ENCODE measurements at regions not wholly inside any gene's neighbourhood (a gene's known extent, or its start where the extent isn't known, plus 50 kb on each side); places are given as distances from the start of the nearest gene placed in this dataset.

DNA sequence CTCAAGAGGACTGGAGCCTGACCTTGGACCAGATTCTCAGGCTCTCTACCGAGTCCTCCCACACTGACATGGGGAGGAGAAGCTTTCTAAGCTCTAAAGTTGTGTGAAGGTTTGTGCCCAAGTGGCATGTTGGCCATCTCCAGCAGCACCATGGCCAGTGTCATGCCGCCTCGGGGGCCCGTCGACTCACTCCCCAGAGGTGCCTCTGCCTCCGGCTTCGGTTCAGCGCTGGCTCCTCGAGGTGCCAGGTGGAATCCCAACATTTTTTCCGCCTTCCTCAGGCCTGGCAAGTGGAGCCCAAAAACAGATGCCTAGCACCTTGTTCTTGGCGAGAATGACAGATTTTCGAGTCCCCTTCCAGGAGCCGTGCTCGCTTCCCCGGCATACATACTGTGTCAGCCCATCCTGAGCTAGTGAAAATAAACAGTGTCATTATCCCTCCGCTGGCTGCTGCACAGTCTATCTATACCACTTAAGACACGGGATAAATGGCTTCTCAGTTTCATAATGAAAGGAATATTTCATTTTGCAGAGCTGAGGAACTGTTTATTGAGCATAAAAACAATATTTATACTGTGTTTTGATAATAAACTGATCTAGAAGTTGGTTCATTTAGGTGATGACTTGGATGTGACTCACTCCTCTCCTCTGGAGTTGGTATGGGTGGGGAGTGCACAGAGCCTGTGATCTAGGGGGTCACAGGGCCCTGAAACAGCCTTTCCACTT is 328.5 kb upstream of the TLE3 start:
- H3K4me3 Mint-ChIP-seq = no peak overlapping the region
- peaks cover 24% of the 10 kb centered on the region for H3K4me1 Mint-ChIP-seq (ENCODE audit: low read depth)
- H3K36me3 Mint-ChIP-seq (ENCODE audit: insufficient read depth) = no peaks in the 10 kb centered on the region
- H3K9me3 Mint-ChIP-seq = peaks cover 10% of the 10 kb centered on the region
- peak; percentile 52 to 64 for ATAC-seq
- H3K27me3 Mint-ChIP-seq (ENCODE audit: low read depth) = peaks cover 5% of the 10 kb centered on the region
- DNase-seq = no peak

DNA sequence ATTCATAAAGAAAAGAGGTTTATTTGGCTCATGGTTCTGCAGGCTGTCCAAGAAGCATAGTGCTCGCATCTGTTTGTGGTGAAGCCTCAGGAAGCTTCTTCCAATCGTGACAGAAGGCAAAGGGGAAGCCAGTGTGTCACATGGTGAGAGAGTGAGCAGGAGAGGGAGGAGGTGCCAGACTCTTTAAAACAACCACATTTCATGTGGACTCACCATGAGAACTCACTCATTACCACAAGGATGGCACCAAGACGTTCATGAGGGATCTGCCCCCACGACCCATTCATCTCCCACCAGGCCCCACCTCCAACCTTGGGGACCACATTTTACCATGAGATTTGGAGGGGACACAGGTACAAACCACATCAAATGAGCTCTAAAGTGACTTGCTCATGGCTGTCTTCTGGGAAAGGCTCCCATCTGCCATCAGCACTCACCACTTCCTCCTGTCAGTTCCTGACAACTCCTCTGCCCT is 327.3 kb upstream of the TLE3 start:
- H3K36me3 Mint-ChIP-seq (ENCODE audit: insufficient read depth) = no peaks in the 10 kb centered on the region
- peaks cover 24% of the 10 kb centered on the region for H3K4me1 Mint-ChIP-seq (ENCODE audit: low read depth)
- DNase-seq = no peak
- peaks cover 9% of the 10 kb centered on the region for H3K27me3 Mint-ChIP-seq (ENCODE audit: low read depth)
- peak; percentile 74 to 86 for ATAC-seq
- peaks cover 10% of the 10 kb centered on the region for H3K9me3 Mint-ChIP-seq
- no peak overlapping the region for H3K4me3 Mint-ChIP-seq

DNA sequence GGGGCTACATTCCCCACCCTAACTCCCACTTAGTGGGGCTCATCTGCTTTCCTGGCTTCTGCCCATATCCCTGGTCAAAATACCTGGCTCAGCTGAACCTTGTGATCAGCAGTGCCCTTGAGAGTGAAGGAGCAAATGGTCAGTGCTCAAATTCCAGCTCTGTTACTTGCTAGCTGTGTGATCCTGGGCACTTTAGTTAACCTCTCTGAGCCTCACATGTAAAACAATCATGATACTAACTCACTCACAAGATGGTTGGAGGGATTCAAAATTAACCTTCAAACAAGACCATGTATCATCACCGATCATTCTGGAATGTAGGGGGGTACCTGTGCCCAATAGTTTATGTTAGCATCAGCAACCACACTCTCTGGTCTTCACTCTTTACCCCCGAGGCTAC is 325.6 kb upstream of the TLE3 start:
- ATAC-seq (no peak), DNase-seq (no peak)
- Mint-ChIP-seq H3K36me3 (ENCODE audit: insufficient read depth) (no peaks in the 10 kb centered on the region), H3K4me1 (ENCODE audit: low read depth) (peaks cover 24% of the 10 kb centered on the region), H3K4me3 (no peak overlapping the region), H3K27me3 (ENCODE audit: low read depth) (peaks cover 12% of the 10 kb centered on the region), H3K9me3 (peaks cover 3% of the 10 kb centered on the region)

DNA sequence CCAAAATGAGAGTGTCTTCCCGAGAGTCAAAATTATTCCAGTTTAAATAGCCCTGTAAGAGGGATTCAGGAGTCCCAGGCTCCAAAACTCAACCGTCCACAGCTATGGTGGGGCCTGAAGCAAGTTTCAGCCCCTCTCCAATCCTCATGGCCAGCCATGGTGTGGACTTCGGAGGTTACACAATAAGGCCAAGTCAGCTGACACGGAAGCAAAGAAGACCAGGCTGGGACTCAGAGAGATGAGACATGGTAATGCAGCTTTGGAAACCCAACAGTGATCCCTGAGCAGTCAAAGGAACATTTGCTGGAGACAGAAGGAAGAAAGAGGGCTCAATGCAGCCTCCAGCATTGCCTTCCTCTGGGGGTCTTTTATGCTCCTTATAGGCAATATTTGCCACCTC is 324.6 kb upstream of the TLE3 start:
- H3K27me3 Mint-ChIP-seq (ENCODE audit: low read depth) = peaks cover 13% of the 10 kb centered on the region

DNA sequence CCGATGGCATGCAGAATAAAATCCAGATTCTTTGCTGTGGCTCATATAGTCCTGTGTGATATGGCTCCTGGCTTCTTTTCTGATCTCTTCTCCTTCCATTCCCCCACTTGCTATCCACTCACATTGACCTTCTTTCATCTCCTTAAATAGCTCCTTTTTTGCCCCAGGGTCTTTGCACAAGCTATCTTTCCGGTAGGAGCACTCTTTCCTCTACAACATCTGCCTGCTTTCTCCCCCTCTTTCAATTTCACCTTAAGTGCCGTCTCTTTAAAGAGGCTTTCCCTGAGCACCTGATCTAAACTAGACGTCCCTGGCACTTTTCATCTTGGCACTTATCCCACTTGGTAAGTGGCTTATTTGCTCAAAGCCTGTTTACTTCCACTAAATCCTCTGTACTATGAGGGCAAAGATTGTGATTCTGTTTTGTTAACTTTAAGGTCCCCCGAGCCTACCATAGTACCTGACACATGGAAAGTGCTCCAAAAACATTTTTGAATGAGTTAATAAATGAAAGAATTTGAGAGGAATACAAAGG is 323.3 kb upstream of the TLE3 start:
- H3K27me3 Mint-ChIP-seq (ENCODE audit: low read depth) = peaks cover 16% of the 10 kb centered on the region
- ATAC-seq = no peak

More for the DNA sequence above, 324.6 kb upstream of the TLE3 start:
- Mint-ChIP-seq H3K9me3 (no peaks in the 10 kb centered on the region), H3K4me3 (no peak overlapping the region), H3K36me3 (ENCODE audit: insufficient read depth) (no peaks in the 10 kb centered on the region), H3K4me1 (ENCODE audit: low read depth) (peaks cover 24% of the 10 kb centered on the region)
- DNase-seq = no peak
- ATAC-seq = no peak

DNA sequence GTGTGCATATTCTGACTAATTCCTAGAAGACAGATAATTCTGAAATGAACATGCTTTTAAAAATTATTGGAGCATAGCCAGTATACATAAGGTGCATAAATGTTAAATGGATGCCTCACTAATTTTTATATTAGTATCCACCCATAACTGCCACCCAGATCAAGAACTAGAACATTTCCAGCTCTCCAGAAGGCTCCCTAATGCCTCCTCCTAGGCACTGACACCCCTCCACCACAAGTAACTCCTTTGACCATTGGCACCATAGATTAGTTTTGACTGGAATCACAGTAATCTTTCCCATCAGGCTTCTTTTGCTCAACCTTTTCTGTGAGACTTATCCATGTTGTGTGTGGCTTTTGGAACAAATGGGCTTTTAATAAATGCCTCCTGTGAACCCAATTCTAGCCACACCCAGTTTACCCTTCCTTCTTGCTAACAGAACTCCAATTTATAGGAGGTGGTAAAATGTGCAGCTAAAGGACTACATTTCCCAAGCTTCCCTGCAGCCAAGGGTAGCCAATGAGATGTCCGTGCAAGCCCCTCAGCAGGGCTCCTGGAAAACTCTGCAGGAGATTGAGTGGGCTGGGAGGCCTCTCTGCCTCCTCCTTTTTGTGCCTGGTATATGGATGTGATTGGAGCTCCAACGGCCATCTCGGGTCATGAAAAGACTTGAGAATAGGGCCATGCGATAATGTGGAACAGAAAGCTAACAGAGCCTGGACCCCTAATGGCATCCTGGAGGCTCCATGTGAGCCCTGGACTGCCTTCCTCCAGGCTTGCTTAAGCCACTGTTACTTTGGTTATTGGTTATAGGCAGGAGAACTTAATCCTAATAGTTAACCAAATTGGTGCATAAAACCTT is 322.6 kb upstream of the TLE3 start:
- ATAC-seq (no peak), DNase-seq (no peak)
- no peak overlapping the region for H3K4me3 Mint-ChIP-seq
- peaks cover 16% of the 10 kb centered on the region for H3K27me3 Mint-ChIP-seq (ENCODE audit: low read depth)
- no peaks in the 10 kb centered on the region for H3K36me3 Mint-ChIP-seq (ENCODE audit: insufficient read depth)
- peaks cover 15% of the 10 kb centered on the region for H3K4me1 Mint-ChIP-seq (ENCODE audit: low read depth)
- H3K9me3 Mint-ChIP-seq = no peaks in the 10 kb centered on the region

More for the DNA sequence above, 323.3 kb upstream of the TLE3 start:
- no peaks in the 10 kb centered on the region for H3K9me3 Mint-ChIP-seq
- DNase-seq = no peak
- peaks cover 22% of the 10 kb centered on the region for H3K4me1 Mint-ChIP-seq (ENCODE audit: low read depth)
- H3K4me3 Mint-ChIP-seq = no peak overlapping the region
- no peaks in the 10 kb centered on the region for H3K36me3 Mint-ChIP-seq (ENCODE audit: insufficient read depth)

DNA sequence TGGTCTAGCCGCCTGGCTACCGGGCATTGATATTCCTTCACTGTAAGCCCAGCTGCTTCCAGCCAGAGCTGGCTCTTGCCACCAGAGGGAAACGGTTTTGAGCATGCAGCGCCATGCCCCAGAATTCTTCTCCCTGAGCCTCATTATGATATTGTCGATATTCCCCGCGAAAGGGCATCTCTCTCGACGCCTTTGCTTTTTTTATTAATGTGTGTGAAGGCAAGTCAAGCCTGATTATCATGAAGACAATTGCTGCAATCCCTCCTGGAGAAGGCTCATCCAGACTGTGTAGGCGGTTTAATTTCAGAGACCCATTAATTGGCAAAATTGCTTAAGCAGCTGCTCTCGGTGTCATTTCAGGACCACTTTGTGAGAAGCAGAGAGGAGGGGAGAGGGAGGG is 321.2 kb upstream of the TLE3 start:
- H3K27me3 Mint-ChIP-seq (ENCODE audit: low read depth) = peaks cover 18% of the 10 kb centered on the region
- H3K9me3 Mint-ChIP-seq = no peaks in the 10 kb centered on the region
- H3K4me1 Mint-ChIP-seq (ENCODE audit: low read depth) = peaks cover 2% of the 10 kb centered on the region
- H3K36me3 Mint-ChIP-seq (ENCODE audit: insufficient read depth) = no peaks in the 10 kb centered on the region
- DNase-seq (no peak), ATAC-seq (no peak)
- no peak overlapping the region for H3K4me3 Mint-ChIP-seq

DNA sequence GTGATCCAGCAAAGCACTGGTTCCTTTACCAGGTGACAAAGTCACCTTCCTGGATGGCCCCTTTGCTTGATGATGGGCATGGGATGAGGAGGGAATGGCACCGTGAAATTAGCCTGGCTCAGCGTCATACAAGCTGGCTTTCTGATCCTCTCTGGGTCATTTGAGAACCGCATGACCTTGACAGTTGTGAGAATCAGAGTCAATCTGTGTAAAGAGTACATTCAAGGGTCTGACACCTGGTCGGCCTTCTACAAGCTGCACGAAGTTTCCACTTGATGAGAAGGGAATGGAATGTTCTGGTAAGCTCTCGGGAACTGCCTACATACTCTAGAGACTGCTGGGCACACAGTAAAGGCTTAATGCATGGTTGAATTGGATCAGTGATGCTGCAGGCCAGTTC is 319.8 kb upstream of the TLE3 start:
- no peaks in the 10 kb centered on the region for H3K9me3 Mint-ChIP-seq
- no peaks in the 10 kb centered on the region for H3K36me3 Mint-ChIP-seq (ENCODE audit: insufficient read depth)
- H3K4me3 Mint-ChIP-seq = no peak overlapping the region
- H3K4me1 Mint-ChIP-seq (ENCODE audit: low read depth) = no peaks in the 10 kb centered on the region
- ATAC-seq (no peak), DNase-seq (no peak)
- peaks cover 21% of the 10 kb centered on the region for H3K27me3 Mint-ChIP-seq (ENCODE audit: low read depth)

DNA sequence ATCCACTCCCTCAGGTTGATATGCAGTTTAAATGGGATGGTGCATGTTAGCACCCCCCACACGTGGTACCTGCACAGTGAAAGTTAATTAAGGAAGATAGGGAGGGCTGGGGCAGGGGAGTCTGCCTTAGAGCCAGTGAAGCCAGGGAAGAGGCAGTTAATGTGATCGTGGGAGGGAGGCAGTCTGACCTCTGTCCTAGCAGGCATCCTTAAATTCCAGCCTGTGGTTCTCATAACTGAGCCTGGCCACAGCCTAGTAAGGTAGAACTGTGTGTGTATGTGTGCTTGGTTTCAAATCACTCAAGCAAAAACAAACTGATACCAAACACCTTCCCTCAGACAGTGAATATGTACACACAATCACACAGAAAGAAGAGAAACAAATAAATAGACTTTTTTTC is 319.1 kb upstream of the TLE3 start:
- Mint-ChIP-seq H3K4me3 (no peak overlapping the region), H3K36me3 (ENCODE audit: insufficient read depth) (no peaks in the 10 kb centered on the region), H3K27me3 (ENCODE audit: low read depth) (peaks cover 18% of the 10 kb centered on the region), H3K9me3 (no peaks in the 10 kb centered on the region), H3K4me1 (ENCODE audit: low read depth) (no peaks in the 10 kb centered on the region)
- DNase-seq (no peak), ATAC-seq (no peak)

DNA sequence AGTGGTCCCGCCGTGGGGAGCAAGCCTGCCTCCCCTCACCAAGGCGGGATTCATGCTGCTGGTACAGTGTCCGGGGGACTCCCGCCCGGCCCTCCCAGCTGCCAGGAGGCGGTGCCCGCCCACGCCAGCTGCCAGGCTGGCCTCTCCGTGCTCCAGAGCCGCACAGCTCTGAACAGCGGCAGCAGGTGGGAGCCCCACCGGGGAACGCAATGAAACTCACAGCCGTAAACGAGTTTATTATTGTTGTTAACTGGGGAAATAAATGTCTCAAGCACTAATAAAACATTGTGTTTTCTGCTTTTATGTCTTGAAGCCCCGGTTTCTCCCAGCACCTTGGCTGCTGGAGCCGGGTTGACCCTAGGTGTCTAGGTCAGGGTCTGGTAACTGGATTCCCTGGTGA is 317.7 kb upstream of the TLE3 start:
- H3K4me1 Mint-ChIP-seq (ENCODE audit: low read depth) = no peaks in the 10 kb centered on the region

DNA sequence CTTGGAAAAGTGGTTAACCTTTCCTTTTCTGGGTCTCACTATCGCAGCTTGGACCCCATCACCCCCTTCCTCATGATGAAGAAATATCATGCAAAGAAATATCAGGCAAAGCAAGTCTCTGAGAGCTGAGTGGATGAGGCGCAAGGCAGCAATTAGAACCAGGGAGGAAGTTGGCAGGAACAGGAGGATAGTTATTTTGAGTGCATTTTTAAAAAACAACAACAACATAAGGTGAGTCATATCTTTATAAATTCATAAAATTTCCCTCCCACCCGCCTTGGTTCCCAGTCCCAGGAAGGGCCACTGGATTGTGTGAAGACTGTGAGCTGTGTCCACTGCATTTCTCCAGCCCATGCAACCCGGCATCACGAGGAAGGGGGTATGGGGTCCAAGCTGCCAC is 316.9 kb upstream of the TLE3 start:
- peaks cover 9% of the 10 kb centered on the region for H3K27me3 Mint-ChIP-seq (ENCODE audit: low read depth)
- no peaks in the 10 kb centered on the region for H3K4me1 Mint-ChIP-seq (ENCODE audit: low read depth)
- no peaks in the 10 kb centered on the region for H3K9me3 Mint-ChIP-seq
- no peaks in the 10 kb centered on the region for H3K36me3 Mint-ChIP-seq (ENCODE audit: insufficient read depth)
- DNase-seq (no peak), ATAC-seq (no peak)
- no peak overlapping the region for H3K4me3 Mint-ChIP-seq

More for the DNA sequence above, 317.7 kb upstream of the TLE3 start:
- no peak for DNase-seq
- Mint-ChIP-seq H3K27me3 (ENCODE audit: low read depth) (peaks cover 11% of the 10 kb centered on the region), H3K36me3 (ENCODE audit: insufficient read depth) (no peaks in the 10 kb centered on the region), H3K4me3 (no peak overlapping the region), H3K9me3 (no peaks in the 10 kb centered on the region)
- ATAC-seq = no peak

DNA sequence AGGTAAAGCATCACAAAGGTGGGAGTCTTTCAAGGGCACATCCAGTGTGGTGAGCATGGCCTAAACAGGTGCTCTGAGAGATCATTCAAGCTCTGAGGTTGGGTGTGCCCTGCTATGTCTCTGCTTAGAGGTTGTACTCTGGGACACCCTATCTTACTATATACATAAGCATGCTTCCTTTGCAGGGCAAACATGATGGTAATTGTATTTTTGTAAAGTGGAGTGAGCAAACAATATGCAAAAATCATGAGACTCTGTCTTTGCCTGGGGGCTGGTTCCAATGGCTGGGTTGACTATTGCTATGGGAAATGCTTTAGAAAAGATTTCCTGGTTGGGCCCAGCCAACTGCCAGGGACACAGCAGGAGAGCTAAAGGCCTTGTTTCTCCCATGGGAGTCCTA is 315.1 kb upstream of the TLE3 start:
- ATAC-seq = no peak

DNA sequence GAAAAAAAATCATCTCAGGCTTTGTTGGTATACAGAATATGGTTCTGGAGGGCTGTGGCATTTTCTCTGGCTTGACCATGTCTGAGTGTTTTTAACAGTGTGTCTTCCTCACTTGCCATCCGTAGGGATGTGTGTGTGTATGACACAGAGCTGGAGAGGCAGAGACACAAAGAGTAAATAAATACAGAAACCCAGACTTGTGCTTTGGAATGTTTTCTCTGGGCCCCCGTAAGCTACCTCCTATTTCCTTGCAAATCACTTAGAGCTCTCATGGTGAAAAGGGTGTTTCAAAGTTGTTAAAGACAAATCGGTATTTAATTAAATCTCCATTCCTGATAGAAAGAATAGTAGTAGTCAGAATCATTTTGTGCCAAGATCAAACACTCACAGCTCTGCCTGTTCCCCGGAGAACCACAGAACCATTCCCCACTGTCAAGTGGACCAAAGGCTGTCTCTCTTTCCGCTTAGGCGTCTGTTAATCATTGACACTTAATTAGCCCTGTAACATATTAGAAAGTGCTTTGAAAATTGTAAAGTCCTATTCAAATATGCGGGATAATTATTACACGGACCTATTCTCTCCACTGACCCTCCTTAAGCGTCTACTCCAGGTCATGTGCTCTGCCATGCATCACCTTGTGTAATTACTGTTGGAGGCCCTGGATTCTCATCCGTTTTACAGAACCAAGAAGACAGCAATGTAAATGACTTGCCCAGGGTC is 313.6 kb upstream of the TLE3 start:
- Mint-ChIP-seq H3K4me1 (ENCODE audit: low read depth) (no peaks in the 10 kb centered on the region), H3K4me3 (no peak overlapping the region), H3K36me3 (ENCODE audit: insufficient read depth) (no peaks in the 10 kb centered on the region), H3K9me3 (no peaks in the 10 kb centered on the region), H3K27me3 (ENCODE audit: low read depth) (peaks cover 4% of the 10 kb centered on the region)
- no peak for ATAC-seq
- DNase-seq = no peak

More for the DNA sequence above, 315.1 kb upstream of the TLE3 start:
- no peaks in the 10 kb centered on the region for H3K4me1 Mint-ChIP-seq (ENCODE audit: low read depth)
- no peak for DNase-seq
- H3K9me3 Mint-ChIP-seq = no peaks in the 10 kb centered on the region
- H3K4me3 Mint-ChIP-seq = no peak overlapping the region
- no peaks in the 10 kb centered on the region for H3K36me3 Mint-ChIP-seq (ENCODE audit: insufficient read depth)
- H3K27me3 Mint-ChIP-seq (ENCODE audit: low read depth) = peaks cover 8% of the 10 kb centered on the region

DNA sequence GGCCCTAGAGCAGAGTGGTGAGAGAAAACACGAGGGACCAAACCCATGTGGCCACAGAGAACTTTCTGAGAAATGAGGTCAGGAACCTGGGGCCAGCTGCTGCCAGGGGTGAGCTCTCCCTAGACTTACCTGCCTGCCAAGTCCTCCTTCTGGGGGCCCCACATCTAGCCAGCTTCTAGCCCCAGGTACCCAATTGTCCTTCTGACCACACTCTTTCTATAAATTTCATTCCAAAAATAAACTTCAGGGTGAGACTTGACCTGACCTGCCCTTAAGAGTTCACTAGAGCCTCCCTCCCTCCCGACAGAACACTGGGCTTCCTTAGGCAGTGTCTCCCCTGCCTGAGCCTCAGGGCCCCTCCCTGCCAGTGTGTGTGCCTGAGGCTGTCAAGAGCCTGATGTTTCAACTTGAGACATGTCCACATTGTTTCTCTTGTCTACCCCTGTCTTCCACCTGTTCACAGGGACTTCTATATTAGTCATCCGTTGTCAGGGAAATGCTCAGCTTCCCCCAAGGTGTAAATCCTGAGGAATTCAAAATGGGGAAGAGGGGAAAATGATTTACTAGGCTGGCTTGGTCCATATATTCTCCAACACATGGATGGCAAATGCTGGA is 312.8 kb upstream of the TLE3 start:
- no peak for ATAC-seq
- H3K9me3 Mint-ChIP-seq = no peaks in the 10 kb centered on the region
- H3K36me3 Mint-ChIP-seq (ENCODE audit: insufficient read depth) = no peaks in the 10 kb centered on the region
- DNase-seq = no peak
- H3K27me3 Mint-ChIP-seq (ENCODE audit: low read depth) = peaks cover 4% of the 10 kb centered on the region
- no peak overlapping the region for H3K4me3 Mint-ChIP-seq
- no peaks in the 10 kb centered on the region for H3K4me1 Mint-ChIP-seq (ENCODE audit: low read depth)

All from activated T-cell treated with anti-CD3 and anti-CD28 coated beads, Interleukin-2, amount 50 U/mL, for 4 hours (primary cell).